HEK293 (cell line): ENCODE measurements at regions not wholly inside any gene's neighbourhood (a gene's known extent, or its start where the extent isn't known, plus 50 kb on each side); places are given as distances from the start of the nearest gene placed in this dataset.

Experiments
- CTCF ChIP-seq: fragments of 450-650 bp; formaldehyde crosslinking; IDR thresholded peaks from 2 replicates; pipeline ENCODE4 v1.5.1; 2016; ENCODE audit warnings: missing biosample characterization, missing genetic modification characterization
- EGR2 ChIP-seq: fragments of 450-650 bp; formaldehyde crosslinking; IDR thresholded peaks from 2 replicates; pipeline ENCODE4 v1.5.1; 2016; ENCODE audit warnings: low read depth, missing biosample characterization, missing genetic modification characterization
- GLIS2 ChIP-seq: fragments of 450-650 bp; formaldehyde crosslinking; IDR thresholded peaks from 2 replicates; pipeline ENCODE4 v1.5.1; 2016; ENCODE audit warnings: missing biosample characterization, missing genetic modification characterization
- ZFP37 ChIP-seq: fragments of 450-650 bp; formaldehyde crosslinking; IDR thresholded peaks from 2 replicates; pipeline ENCODE4 v1.5.1; 2016; ENCODE audit warnings: missing biosample characterization, missing genetic modification characterization
- ZNF580 ChIP-seq: fragments of 450-650 bp; formaldehyde crosslinking; IDR thresholded peaks from 2 replicates; pipeline ENCODE4 v1.5.1; 2016; ENCODE audit warnings: missing biosample characterization, missing genetic modification characterization
- ZSCAN5A ChIP-seq: fragments of 450-650 bp; formaldehyde crosslinking; IDR thresholded peaks from 2 replicates; pipeline ENCODE4 v1.5.1; 2016; ENCODE audit warnings: missing biosample characterization, missing genetic modification characterization
- TF ChIP-seq, protein P1 (sequence below): fragments of 450-650 bp; formaldehyde crosslinking; IDR thresholded peaks from 2 replicates; pipeline ENCODE4 v1.5.1; 2017; ENCODE audit warnings: missing biosample characterization, missing genetic modification characterization
- TF ChIP-seq, protein P2 (sequence below): fragments of 450-650 bp; IDR thresholded peaks from 2 replicates; pipeline ENCODE4 v1.5.1; 2018; ENCODE audit warnings: missing biosample characterization, mild to moderate bottlenecking, missing genetic modification characterization

DNA sequence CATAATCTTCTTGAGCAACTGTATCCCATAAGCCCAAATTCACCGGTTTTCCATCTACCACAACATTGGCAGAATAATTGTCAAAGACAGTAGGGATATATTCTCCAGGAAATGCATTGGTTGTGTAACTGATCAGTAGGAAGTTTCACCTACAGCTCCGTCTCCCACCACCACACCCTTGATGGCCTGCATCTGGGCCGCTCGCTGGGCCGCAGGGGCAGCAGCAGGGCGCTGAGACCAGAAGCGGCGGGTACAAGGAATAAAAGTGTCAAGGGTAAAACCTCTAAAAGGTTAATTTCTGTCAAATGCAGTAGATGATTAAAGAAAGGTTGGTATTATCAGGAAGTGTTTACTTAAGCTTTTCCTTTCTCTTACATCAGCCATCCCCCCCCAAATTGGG lies 167.6 kb upstream of the DKK2 start:
- TF ChIP-seq ZSCAN5A (tag by site-specific recombination) (no peak), EGR2 (tag by site-specific recombination) (no peak), CTCF (tag by site-specific recombination) (no peak), ZNF580 (no peak), GLIS2 (tag by site-specific recombination) (no peak), ZFP37 (no peak)
- TF ChIP-seq, protein P1, sequence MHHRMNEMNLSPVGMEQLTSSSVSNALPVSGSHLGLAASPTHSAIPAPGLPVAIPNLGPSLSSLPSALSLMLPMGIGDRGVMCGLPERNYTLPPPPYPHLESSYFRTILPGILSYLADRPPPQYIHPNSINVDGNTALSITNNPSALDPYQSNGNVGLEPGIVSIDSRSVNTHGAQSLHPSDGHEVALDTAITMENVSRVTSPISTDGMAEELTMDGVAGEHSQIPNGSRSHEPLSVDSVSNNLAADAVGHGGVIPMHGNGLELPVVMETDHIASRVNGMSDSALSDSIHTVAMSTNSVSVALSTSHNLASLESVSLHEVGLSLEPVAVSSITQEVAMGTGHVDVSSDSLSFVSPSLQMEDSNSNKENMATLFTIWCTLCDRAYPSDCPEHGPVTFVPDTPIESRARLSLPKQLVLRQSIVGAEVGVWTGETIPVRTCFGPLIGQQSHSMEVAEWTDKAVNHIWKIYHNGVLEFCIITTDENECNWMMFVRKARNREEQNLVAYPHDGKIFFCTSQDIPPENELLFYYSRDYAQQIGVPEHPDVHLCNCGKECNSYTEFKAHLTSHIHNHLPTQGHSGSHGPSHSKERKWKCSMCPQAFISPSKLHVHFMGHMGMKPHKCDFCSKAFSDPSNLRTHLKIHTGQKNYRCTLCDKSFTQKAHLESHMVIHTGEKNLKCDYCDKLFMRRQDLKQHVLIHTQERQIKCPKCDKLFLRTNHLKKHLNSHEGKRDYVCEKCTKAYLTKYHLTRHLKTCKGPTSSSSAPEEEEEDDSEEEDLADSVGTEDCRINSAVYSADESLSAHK (tag by site-specific recombination) = no peak
- TF ChIP-seq, protein P2, sequence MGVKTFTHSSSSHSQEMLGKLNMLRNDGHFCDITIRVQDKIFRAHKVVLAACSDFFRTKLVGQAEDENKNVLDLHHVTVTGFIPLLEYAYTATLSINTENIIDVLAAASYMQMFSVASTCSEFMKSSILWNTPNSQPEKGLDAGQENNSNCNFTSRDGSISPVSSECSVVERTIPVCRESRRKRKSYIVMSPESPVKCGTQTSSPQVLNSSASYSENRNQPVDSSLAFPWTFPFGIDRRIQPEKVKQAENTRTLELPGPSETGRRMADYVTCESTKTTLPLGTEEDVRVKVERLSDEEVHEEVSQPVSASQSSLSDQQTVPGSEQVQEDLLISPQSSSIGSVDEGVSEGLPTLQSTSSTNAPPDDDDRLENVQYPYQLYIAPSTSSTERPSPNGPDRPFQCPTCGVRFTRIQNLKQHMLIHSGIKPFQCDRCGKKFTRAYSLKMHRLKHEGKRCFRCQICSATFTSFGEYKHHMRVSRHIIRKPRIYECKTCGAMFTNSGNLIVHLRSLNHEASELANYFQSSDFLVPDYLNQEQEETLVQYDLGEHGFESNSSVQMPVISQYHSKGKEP (tag by site-specific recombination) = no peak
